ENCODE measurements at regions not wholly inside any gene's neighbourhood (a gene's known extent, or its start where the extent isn't known, plus 50 kb on each side); places are given as distances from the start of the nearest gene placed in this dataset.

DNA sequence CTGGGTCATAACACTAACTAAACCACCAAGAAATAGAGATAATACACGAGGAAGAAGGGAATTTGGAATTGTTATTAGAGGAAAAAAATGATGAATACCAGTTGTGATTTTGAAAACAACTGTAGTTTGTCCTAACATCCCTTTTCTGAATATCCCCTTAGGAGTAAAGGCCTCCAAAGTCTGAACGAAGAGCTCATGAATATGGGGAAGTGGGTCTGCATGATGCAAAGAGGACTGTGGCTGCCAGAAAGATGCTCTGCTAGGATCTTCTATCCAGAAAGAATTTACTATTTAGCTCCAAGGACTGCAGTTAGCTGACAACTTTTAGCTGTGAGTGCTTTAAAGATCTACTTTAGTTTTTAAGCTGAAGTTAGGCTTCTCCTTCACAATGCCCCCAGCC, 308.8 kb upstream of the HS3ST5 start:
- TF ChIP-seq, protein P1, sequence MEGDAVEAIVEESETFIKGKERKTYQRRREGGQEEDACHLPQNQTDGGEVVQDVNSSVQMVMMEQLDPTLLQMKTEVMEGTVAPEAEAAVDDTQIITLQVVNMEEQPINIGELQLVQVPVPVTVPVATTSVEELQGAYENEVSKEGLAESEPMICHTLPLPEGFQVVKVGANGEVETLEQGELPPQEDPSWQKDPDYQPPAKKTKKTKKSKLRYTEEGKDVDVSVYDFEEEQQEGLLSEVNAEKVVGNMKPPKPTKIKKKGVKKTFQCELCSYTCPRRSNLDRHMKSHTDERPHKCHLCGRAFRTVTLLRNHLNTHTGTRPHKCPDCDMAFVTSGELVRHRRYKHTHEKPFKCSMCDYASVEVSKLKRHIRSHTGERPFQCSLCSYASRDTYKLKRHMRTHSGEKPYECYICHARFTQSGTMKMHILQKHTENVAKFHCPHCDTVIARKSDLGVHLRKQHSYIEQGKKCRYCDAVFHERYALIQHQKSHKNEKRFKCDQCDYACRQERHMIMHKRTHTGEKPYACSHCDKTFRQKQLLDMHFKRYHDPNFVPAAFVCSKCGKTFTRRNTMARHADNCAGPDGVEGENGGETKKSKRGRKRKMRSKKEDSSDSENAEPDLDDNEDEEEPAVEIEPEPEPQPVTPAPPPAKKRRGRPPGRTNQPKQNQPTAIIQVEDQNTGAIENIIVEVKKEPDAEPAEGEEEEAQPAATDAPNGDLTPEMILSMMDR (IDR thresholded peaks at IDR 0.05 in 8 of 11, conservative IDR thresholded peaks at IDR 0.05 in 3 of 11) = no peak
- no peak for TF ChIP-seq POLR2A (IDR thresholded peaks at IDR 0.05)
- no peak for TF ChIP-seq POLR2AphosphoS5 (IDR thresholded peaks at IDR 0.05)
